Astrocyte of the spinal cord (primary cell): ENCODE measurements at regions not wholly inside any gene's neighbourhood (a gene's known extent, or its start where the extent isn't known, plus 50 kb on each side); places are given as distances from the start of the nearest gene placed in this dataset.

Source experiments
- DNase-seq: peaks from one replicate; pipeline ENCODE4 v3.0.0; 2011; ENCODE audit warnings: low read depth, low spot score
- H3K4me3 ChIP-seq: 2 replicates; pipeline ENCODE4 v1.5.1; 2011; ENCODE audit warnings: low read depth, mild to moderate bottlenecking, low read length, moderate library complexity
- in situ Hi-C: cut with HindIII; loops from 2 replicates; pipeline ENCODE4 v1.10.0; 2017; ENCODE audit warnings: low sequenced_read_pairs
- TF ChIP-seq, protein P1 (sequence below): IDR thresholded peaks from 2 replicates; pipeline ENCODE4 v1.5.1; 2012; ENCODE audit warnings: low read depth, mild to moderate bottlenecking, low read length, inconsistent platforms

GRCh38 chr6:28775052-28775376, 148.8 kb downstream of the TRIM27 start:
- in situ Hi-C loops: no loop called here
- no peak for DNase-seq
- TF ChIP-seq, protein P1, sequence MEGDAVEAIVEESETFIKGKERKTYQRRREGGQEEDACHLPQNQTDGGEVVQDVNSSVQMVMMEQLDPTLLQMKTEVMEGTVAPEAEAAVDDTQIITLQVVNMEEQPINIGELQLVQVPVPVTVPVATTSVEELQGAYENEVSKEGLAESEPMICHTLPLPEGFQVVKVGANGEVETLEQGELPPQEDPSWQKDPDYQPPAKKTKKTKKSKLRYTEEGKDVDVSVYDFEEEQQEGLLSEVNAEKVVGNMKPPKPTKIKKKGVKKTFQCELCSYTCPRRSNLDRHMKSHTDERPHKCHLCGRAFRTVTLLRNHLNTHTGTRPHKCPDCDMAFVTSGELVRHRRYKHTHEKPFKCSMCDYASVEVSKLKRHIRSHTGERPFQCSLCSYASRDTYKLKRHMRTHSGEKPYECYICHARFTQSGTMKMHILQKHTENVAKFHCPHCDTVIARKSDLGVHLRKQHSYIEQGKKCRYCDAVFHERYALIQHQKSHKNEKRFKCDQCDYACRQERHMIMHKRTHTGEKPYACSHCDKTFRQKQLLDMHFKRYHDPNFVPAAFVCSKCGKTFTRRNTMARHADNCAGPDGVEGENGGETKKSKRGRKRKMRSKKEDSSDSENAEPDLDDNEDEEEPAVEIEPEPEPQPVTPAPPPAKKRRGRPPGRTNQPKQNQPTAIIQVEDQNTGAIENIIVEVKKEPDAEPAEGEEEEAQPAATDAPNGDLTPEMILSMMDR: no peak
- no peak overlapping the region for H3K4me3 ChIP-seq

GRCh38 chr6:28775405-28776129, 148.2 kb downstream of the TRIM27 start:
- no peak for DNase-seq
- in situ Hi-C loops: no loop called here
- H3K4me3 ChIP-seq: no peak overlapping the region
- TF ChIP-seq, protein P1: no peak

DNA sequence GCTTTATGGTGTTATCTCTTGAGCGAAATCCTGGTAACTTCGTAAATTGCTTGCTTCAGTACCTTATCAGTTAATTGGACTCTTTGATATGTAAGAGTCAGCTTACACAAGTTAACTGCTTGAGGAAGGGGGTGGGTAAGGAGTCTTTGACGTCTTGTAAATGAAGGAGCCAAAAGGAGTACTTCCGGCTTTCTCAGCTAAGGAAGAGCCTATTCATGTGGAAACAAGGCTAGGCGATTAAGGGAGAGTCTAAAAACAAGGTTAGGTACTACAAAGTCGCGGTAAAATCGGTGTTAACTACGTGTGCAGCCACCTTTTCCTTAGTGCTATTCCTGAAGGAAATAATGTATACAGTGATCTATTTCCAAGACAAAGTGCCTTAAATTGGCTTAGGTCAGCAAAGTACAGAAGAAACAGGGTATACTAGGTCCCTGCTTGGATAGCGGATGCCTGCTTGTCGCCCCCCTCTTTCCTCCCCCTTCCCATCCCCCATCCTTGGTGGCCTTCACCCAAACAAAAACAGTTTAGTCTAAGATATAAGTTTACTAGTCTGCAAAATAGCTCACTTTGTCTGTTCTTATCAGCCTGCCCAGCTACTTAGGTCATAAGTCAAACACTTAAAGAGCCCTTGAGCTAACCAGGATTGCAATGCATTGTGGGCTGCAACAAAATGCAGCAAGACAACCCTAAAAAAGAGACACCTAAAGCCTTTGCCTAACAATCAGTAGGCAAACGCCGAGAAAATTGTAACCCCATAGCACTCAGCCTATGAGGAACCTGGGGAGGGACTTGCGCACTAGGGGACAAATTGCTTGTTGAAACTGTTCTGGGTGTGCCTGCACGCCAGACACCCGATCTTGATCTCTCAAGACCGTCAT, 147.3 kb downstream of the TRIM27 start:
- TF ChIP-seq, protein P1: no peak
- DNase-seq: no peak
- H3K4me3 ChIP-seq: no peak overlapping the region
- in situ Hi-C loops: no loop called here

- in situ Hi-C loops: no loop called here
- TF ChIP-seq, protein P1: no peak
- DNase-seq: no peak
- H3K4me3 ChIP-seq: no peak overlapping the region
These were observed 146.7 kb downstream of the TRIM27 start for GRCh38 chr6:28777147-28777461.

DNA sequence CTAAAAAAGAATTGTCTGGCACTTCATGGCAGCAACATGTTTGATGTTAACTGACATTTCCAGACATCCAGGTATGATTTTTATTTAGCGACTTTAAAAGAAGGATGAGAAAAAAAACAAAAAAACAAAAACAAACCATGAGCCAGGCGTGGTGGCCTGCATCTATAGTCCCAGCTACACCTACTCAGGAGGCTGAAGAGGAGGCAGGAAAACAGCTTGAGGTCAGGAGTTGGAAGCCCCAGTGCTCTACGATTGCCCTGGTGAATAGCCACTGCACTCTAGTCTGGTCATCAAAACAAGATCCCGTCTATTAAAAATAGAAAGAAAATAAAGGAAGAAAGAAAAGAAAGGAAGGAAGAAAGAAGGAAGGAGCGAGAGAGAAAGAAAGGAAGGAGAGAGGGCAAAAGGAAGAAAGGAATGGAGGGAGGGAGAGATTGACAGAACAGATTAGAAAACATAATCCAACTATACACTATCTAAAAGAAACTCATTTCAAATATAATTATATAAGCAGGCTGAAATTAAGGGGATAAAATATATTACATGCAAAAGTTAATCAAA, 141.6 kb downstream of the TRIM27 start:
- TF ChIP-seq, protein P1: no peak
- in situ Hi-C loops: no loop called here

DNA sequence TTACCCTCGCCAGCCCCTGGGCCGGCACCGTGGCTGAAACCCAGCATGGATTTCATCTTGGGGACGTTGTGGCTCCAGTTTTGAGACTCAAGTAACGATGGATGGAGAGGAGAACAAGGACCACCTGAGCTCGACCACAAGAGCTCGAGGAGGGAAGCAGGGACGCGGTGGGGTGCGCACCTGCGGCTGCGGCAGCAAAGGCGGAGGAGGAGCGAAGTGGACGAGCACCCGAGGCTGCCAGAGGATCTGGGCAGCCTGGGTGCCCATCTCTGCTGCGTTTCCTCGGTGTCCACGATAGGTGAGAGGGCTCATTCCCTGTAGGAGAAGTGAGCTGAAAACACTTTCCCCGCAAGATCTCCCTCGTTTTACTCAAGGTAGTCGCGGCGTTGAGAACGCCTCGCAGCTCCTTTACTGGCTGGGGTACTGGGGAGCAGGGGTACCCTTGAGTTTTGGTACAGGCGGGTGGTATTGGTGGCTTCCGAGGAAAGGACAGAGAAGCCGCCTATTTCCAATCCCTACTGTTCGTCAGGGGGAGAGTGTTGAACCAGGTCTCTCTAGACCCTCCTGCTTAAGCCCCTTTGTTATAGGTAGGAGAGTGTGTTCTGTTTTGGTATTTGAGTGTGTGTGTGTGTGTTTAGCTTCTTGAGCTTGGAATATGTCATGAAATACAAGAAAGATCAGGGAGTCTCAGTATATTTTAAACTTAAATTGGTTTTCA, 137.7 kb downstream of the TRIM27 start:
- TF ChIP-seq, protein P1: no peak
- DNase-seq: no peak
- H3K4me3 ChIP-seq: no peak overlapping the region
- in situ Hi-C loops: no loop called here

More for the DNA sequence above, 141.6 kb downstream of the TRIM27 start:
- no peak overlapping the region for H3K4me3 ChIP-seq
- no peak for DNase-seq
